ENCODE measurements at regions not wholly inside any gene's neighbourhood (a gene's known extent, or its start where the extent isn't known, plus 50 kb on each side); places are given as distances from the start of the nearest gene placed in this dataset.

DNA sequence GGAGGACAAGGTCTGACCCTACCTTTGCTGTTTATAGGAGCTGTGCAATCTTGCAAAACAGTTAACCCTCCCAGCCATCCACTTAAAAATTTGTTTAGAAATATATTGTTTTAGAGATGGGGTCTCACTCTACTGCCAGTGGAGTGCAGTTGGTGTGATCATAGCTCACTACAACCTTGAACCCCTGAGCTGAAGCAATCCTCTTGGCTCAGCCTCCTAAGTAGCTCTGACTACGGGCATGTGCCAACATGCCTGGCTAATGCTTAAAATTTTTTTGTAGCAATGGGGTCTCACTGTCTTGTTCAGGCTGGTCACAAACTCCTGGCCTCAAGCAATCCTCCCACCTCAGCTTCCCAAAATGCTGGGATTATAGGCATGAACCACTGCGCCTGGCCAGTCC lies 120.2 kb upstream of the PJA2 start:
- no peak for TF ChIP-seq CTCF (IDR thresholded peaks at IDR 0.05)
- TF ChIP-seq POLR2A (IDR thresholded peaks at IDR 0.05): no peak
- TF ChIP-seq POLR2AphosphoS5 (IDR thresholded peaks at IDR 0.05): no peak

All from sigmoid colon (tissue), 4 donors.